SU-DHL-6 (cell line): ENCODE measurements at regions not wholly inside any gene's neighbourhood (a gene's known extent, or its start where the extent isn't known, plus 50 kb on each side); places are given as distances from the start of the nearest gene placed in this dataset.

Experiments
- CTCF ChIP-seq: fragments of 200-600 bp; sonication (generic); IDR thresholded peaks from one replicate; pipeline ENCODE4 v1.5.1; 2017; ENCODE audit warnings: antibody characterized with exemption, mild to moderate bottlenecking, low read length, moderate library complexity; ENCODE audit not compliant: insufficient read depth, poor library complexity, severe bottlenecking
- EZH2phosphoT487 ChIP-seq: fragments of 200-600 bp; sonication (generic), shearing (Covaris generic); conservative IDR thresholded peaks from 2 replicates; pipeline ENCODE4 v1.6.1; 2018; ENCODE audit warnings: mild to moderate bottlenecking, antibody characterized with exemption, low read length, moderate library complexity, mixed read lengths

GRCh38 chr5:3656803-3657202 is 61.2 kb downstream of the IRX1 start:
- TF ChIP-seq CTCF (no peak), EZH2phosphoT487 (no peak)
